Hepatocyte (in vitro differentiated cells): ENCODE measurements at regions not wholly inside any gene's neighbourhood (a gene's known extent, or its start where the extent isn't known, plus 50 kb on each side); places are given as distances from the start of the nearest gene placed in this dataset.

Experiments
- CTCF ChIP-seq: fragments of 200-600 bp; sonication (generic); IDR thresholded peaks from 2 replicates; pipeline ENCODE4 v1.5.1; 2016; ENCODE audit warnings: antibody characterized with exemption, mild to moderate bottlenecking; ENCODE audit not compliant: poor library complexity
- EZH2phosphoT487 ChIP-seq: fragments of 200-600 bp; sonication (generic); IDR thresholded peaks from one replicate; pipeline ENCODE4 v1.6.1; 2018; ENCODE audit warnings: antibody characterized with exemption, mild to moderate bottlenecking, low read depth, moderate library complexity; ENCODE audit not compliant: unreplicated experiment, severe bottlenecking

DNA sequence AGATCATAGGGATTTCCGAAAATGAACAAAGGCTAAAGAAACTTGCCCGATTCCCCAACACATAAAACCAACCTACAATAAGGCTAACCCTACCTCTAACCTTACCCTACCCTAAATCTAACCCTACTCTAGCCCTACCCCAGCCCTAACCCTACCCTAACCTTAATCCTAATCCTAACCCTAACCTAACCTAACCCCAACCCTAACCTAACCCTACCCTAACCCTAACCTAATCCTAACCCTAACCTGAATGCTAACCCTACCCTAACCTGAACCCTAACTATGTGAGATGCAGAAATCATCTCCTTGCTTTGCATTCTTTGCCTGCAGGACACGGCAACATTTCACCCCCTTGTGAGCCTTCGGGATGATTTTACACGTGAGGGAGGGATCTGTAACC lies 67.6 kb upstream of the SOX1 start:
- TF ChIP-seq CTCF (no peak), EZH2phosphoT487 (no peak)
